SH-SY5Y (cell line): ENCODE measurements at regions not wholly inside any gene's neighbourhood (a gene's known extent, or its start where the extent isn't known, plus 50 kb on each side); places are given as distances from the start of the nearest gene placed in this dataset.

Experiments
- GATA2 ChIP-seq: IDR thresholded peaks from 2 replicates; pipeline ENCODE4 v1.6.1; 2011; ENCODE audit warnings: mild to moderate bottlenecking, low read depth, low read length
- GATA3 ChIP-seq: IDR thresholded peaks from 2 replicates; pipeline ENCODE4 v1.6.1; 2011; ENCODE audit warnings: low read depth, mild to moderate bottlenecking, low read length, moderate library complexity

GRCh38 chrX:17917945-17918577 lies 57.0 kb upstream of the RAI2 start:
- TF ChIP-seq GATA2: no peak
- TF ChIP-seq GATA3: no peak
